SK-N-SH (cell line): ENCODE measurements at regions not wholly inside any gene's neighbourhood (a gene's known extent, or its start where the extent isn't known, plus 50 kb on each side); places are given as distances from the start of the nearest gene placed in this dataset.

Experiments
- CTCF ChIA-PET: fragments of 300-600, 350-600 bp; formaldehyde crosslinking; extraction: SDS; loops from one replicate; lab custom pipeline; 2021; lab: Yijun Ruan, JAX
- POLR2A ChIA-PET: fragments of 350-600 bp; sonication (Branson Sonifier 250); formaldehyde crosslinking; extraction: SDS; loops from one replicate; lab custom pipeline; 2020; ENCODE audit warnings: antibody characterized with exemption, inconsistent platforms; lab: Yijun Ruan, JAX
- DNase-seq: peaks from one replicate; pipeline ENCODE4 v3.0.0; 2012
- H2AFZ ChIP-seq: fragments of 200-600 bp; sonication (generic); 2 replicates; pipeline ENCODE4 v1.8.1; 2016; ENCODE audit warnings: antibody characterized with exemption, mild to moderate bottlenecking, low read depth
- H3F3A ChIP-seq: fragments of 200-600 bp; sonication (generic); replicated peaks from 2 replicates; pipeline ENCODE3; 2016; ENCODE audit warnings: antibody characterized with exemption, mild to moderate bottlenecking; ENCODE audit not compliant: insufficient read depth
- H3K27ac ChIP-seq, 2 experiments: fragments of 200-500 bp in 1 of 2; fragments of 200-600 bp in 1 of 2; sonication (Bioruptor generic) in 1 of 2; sonication (generic), shearing (Covaris generic) in 1 of 2; 2 replicates each; pipeline versions ENCODE4 v1.5.1 to v1.6.1; 2014 to 2016; ENCODE audit warnings: low read depth in 2 of 2, inconsistent platforms in 1 of 2, low read length in 1 of 2, mild to moderate bottlenecking in 1 of 2, mixed read lengths in 1 of 2
- H3K27me3 ChIP-seq: fragments of 200-600 bp; sonication (generic), shearing (Covaris generic); 2 replicates; pipeline ENCODE4 v1.6.1; 2016; ENCODE audit warnings: mixed run types; ENCODE audit not compliant: insufficient read depth
- H3K36me3 ChIP-seq, 2 experiments: fragments of 200-500 bp in 1 of 2; fragments of 200-600 bp in 1 of 2; sonication (Bioruptor generic) in 1 of 2; sonication (generic) in 1 of 2; replicated peaks in 1 of 2; 2 replicates each; pipeline versions ENCODE3 to v1.5.1; 2014 to 2016; ENCODE audit warnings: low read length in 1 of 2, mild to moderate bottlenecking in 1 of 2; ENCODE audit not compliant: insufficient read depth in 2 of 2, control insufficient read depth in 1 of 2
- H3K4me1 ChIP-seq, 2 experiments: fragments of 200-500 bp in 1 of 2; fragments of 200-600 bp in 1 of 2; sonication (Bioruptor generic) in 1 of 2; sonication (generic), shearing (Covaris generic) in 1 of 2; 2 replicates each; pipeline versions ENCODE4 v1.5.1 to v1.6.1; 2014 to 2016; ENCODE audit warnings: low read depth in 1 of 2, low read length in 1 of 2, mixed run types in 1 of 2; ENCODE audit not compliant: insufficient read depth in 2 of 2, control insufficient read depth in 1 of 2
- H3K4me2 ChIP-seq: fragments of 200-600 bp; sonication (generic), shearing (Covaris generic); 2 replicates; pipeline ENCODE4 v1.6.1; 2017; ENCODE audit warnings: mixed run types
- H3K4me3 ChIP-seq, 2 experiments: fragments of 200-500 bp in 1 of 2; fragments of 200-600 bp in 1 of 2; sonication (Bioruptor generic) in 1 of 2; sonication (generic), shearing (Covaris generic) in 1 of 2; 2 replicates each; pipeline versions ENCODE4 v1.5.1 to v1.8.1; 2014 to 2016; ENCODE audit warnings: low read depth in 2 of 2, inconsistent platforms in 1 of 2, low read length in 1 of 2, mild to moderate bottlenecking in 1 of 2, mixed read lengths in 1 of 2, moderate library complexity in 1 of 2
- H3K79me2 ChIP-seq: fragments of 200-600 bp; sonication (generic); 2 replicates; pipeline ENCODE4 v1.8.1; 2017; ENCODE audit warnings: mild to moderate bottlenecking; ENCODE audit not compliant: insufficient read depth
- H3K9ac ChIP-seq: fragments of 200-600 bp; sonication (generic); 2 replicates; pipeline ENCODE4 v1.6.1; 2017; ENCODE audit warnings: mixed run types
- H3K9me2 ChIP-seq: fragments of 200-600 bp; sonication (generic); 2 replicates; pipeline ENCODE4 v1.6.1; 2017; ENCODE audit warnings: mixed run types
- H3K9me3 ChIP-seq: fragments of 200-600 bp; sonication (generic); 2 replicates; pipeline ENCODE4 v1.6.1; 2017; ENCODE audit warnings: mixed run types, mild to moderate bottlenecking, moderate library complexity
- H4K20me1 ChIP-seq: fragments of 200-600 bp; sonication (generic); 2 replicates; pipeline ENCODE4 v1.6.1; 2017; ENCODE audit warnings: mild to moderate bottlenecking, mixed run types; ENCODE audit not compliant: insufficient read depth
- ELF1 ChIP-seq: IDR thresholded peaks from 2 replicates; pipeline ENCODE4 v1.4.0; 2012
- FOSL2 ChIP-seq: IDR thresholded peaks from 2 replicates; pipeline ENCODE4 v1.4.0; 2012; ENCODE audit warnings: low read depth, mild to moderate bottlenecking, moderate library complexity, borderline replicate concordance
- FOXJ3 ChIP-seq: sonication (generic); formaldehyde crosslinking; IDR thresholded peaks from 2 replicates; pipeline ENCODE4 v1.5.1; 2020; ENCODE audit warnings: mild to moderate bottlenecking, missing genetic modification reagents
- FOXM1 ChIP-seq: IDR thresholded peaks from 2 replicates; pipeline ENCODE4 v1.4.0; 2012; ENCODE audit warnings: low read depth, mild to moderate bottlenecking
- GATA2 ChIP-seq: sonication (generic); formaldehyde crosslinking; IDR thresholded peaks from 2 replicates; pipeline ENCODE4 v1.5.0; 2020; ENCODE audit warnings: mild to moderate bottlenecking, missing genetic modification reagents
- JUND ChIP-seq: IDR thresholded peaks from 2 replicates; pipeline ENCODE4 v1.4.0; 2012
- MXI1 ChIP-seq: IDR thresholded peaks from 2 replicates; pipeline ENCODE4 v1.6.1; 2012; ENCODE audit warnings: mild to moderate bottlenecking, low read depth, low read length, improper control_type of control experiment
- NFIC ChIP-seq: IDR thresholded peaks from 2 replicates; pipeline ENCODE4 v1.4.0; 2012; ENCODE audit warnings: borderline replicate concordance
- NRF1 ChIP-seq: IDR thresholded peaks from 2 replicates; pipeline ENCODE4 v1.6.1; 2012; ENCODE audit warnings: low read depth, mild to moderate bottlenecking, low read length
- PBX3 ChIP-seq: IDR thresholded peaks from 2 replicates; pipeline ENCODE4; 2012
- RAD21 ChIP-seq: IDR thresholded peaks from 2 replicates; pipeline ENCODE4 v1.6.1; 2012; ENCODE audit warnings: mild to moderate bottlenecking, low read length
- RCOR1 ChIP-seq: fragments of 150-350 bp; IDR thresholded peaks from 2 replicates; pipeline ENCODE4 v1.6.1; 2017; ENCODE audit warnings: antibody characterized with exemption, low read length
- RXRA ChIP-seq: IDR thresholded peaks from 2 replicates; pipeline ENCODE4 v1.4.0; 2012; ENCODE audit warnings: low read depth, mild to moderate bottlenecking, borderline replicate concordance
- SMC3 ChIP-seq: IDR thresholded peaks from 2 replicates; pipeline ENCODE4 v1.6.1; 2012; ENCODE audit warnings: low read depth, low read length, improper control_type of control experiment
- TAF1 ChIP-seq: IDR thresholded peaks from 2 replicates; pipeline ENCODE4 v1.6.1; 2012; ENCODE audit warnings: low read depth, mild to moderate bottlenecking, low read length, moderate library complexity, borderline replicate concordance
- TCF12 ChIP-seq: IDR thresholded peaks from 2 replicates; pipeline ENCODE4 v1.4.0; 2012
- YY1 ChIP-seq: IDR thresholded peaks from 2 replicates; pipeline ENCODE4 v1.4.0; 2012; ENCODE audit warnings: low read depth, mild to moderate bottlenecking
- WGBS: methylation state at CpG from one replicate; pipeline ENCODE4 v1.1.6; 2017; ENCODE audit warnings: low lambda C conversion rate; 5-methylcytosine and 5-hydroxymethylcytosine counted together
- TF ChIP-seq, protein P1 (sequence below): IDR thresholded peaks from 2 replicates; pipeline ENCODE4 v1.4.0; 2012; ENCODE audit warnings: low read depth, borderline replicate concordance

GRCh38 chr3:18772699-18773305 is 347.7 kb upstream of the SATB1 start:
- POLR2A ChIA-PET = no interaction called here
- Histone ChIP-seq H3K4me1 (no peaks in the 10 kb centered on the region; a peak in 1 of 4 replicates), H3K27me3 (no peaks in the 10 kb centered on the region), H3K4me2 (no peak overlapping the region), H3K79me2 (no peaks in the 10 kb centered on the region), H3K9ac (no peak overlapping the region), H2AFZ (no peak overlapping the region), H3K27ac (no peak overlapping the region), H4K20me1 (no peaks in the 10 kb centered on the region), H3F3A (no peaks in the 10 kb centered on the region), H3K36me3 (no peaks in the 10 kb centered on the region), H3K9me2 (no peaks in the 10 kb centered on the region), H3K9me3 (no peaks in the 10 kb centered on the region), H3K4me3 (no peak overlapping the region)
- no peak for TF ChIP-seq GATA2 (CRISPR knock-in tag)
- TF ChIP-seq FOXJ3 = no peak
- no peak for TF ChIP-seq ELF1
- no peak for TF ChIP-seq RAD21
- TF ChIP-seq NFIC = no peak
- TF ChIP-seq FOSL2 = no peak
- no peak for TF ChIP-seq YY1
- no peak for TF ChIP-seq TAF1
- CTCF ChIA-PET = interaction anchor here (2.2 kb wide), 1 partner anchor 14 kb away, joined by 9 read pairs; no protein-coding TSS in a partner anchor
- no peak for DNase-seq

DNA sequence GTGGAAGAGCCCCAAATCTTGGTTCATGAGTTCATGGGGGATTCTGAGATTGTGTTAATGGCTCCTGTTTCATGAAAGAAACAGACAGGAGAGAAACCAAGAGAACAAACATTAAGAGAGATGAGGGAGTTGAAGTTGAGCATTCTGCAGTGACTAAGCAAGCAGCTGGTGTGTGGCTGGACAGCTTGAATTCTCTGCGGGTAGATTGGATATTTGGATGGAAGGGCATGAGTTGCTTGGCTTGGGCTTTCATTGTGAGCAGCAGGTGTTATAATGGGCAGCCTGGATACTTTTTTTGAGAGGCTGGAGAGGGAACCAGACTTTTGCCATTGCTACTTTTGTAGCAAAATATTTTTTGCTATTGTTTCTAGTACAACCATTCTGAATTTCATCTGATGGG is 346.8 kb upstream of the SATB1 start:
- Histone ChIP-seq H3K4me1 (no peaks in the 10 kb centered on the region; a peak in 1 of 4 replicates), H3K27me3 (no peaks in the 10 kb centered on the region), H2AFZ (no peak overlapping the region), H3K27ac (no peak overlapping the region), H3K9me2 (no peaks in the 10 kb centered on the region), H3F3A (no peaks in the 10 kb centered on the region), H3K36me3 (no peaks in the 10 kb centered on the region), H3K4me2 (no peak overlapping the region), H3K79me2 (no peaks in the 10 kb centered on the region), H3K9me3 (no peaks in the 10 kb centered on the region), H3K9ac (no peak overlapping the region), H3K4me3 (no peak overlapping the region), H4K20me1 (no peaks in the 10 kb centered on the region)
- POLR2A ChIA-PET = no interaction called here
- no peak for DNase-seq
- CTCF ChIA-PET = interaction anchor here (2.2 kb wide), 1 partner anchor 13 kb away, joined by 9 read pairs; no protein-coding TSS in a partner anchor
- no peak for TF ChIP-seq JUND
- TF ChIP-seq RAD21 = no peak
- no peak for TF ChIP-seq NRF1
- no peak for TF ChIP-seq RXRA
- TF ChIP-seq, protein P1, sequence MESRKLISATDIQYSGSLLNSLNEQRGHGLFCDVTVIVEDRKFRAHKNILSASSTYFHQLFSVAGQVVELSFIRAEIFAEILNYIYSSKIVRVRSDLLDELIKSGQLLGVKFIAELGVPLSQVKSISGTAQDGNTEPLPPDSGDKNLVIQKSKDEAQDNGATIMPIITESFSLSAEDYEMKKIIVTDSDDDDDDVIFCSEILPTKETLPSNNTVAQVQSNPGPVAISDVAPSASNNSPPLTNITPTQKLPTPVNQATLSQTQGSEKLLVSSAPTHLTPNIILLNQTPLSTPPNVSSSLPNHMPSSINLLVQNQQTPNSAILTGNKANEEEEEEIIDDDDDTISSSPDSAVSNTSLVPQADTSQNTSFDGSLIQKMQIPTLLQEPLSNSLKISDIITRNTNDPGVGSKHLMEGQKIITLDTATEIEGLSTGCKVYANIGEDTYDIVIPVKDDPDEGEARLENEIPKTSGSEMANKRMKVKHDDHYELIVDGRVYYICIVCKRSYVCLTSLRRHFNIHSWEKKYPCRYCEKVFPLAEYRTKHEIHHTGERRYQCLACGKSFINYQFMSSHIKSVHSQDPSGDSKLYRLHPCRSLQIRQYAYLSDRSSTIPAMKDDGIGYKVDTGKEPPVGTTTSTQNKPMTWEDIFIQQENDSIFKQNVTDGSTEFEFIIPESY = no peak
- no peak for TF ChIP-seq TCF12
- TF ChIP-seq YY1 = no peak
- no peak for TF ChIP-seq TAF1
- no peak for TF ChIP-seq MXI1
- TF ChIP-seq FOXJ3 = no peak
- TF ChIP-seq PBX3 = no peak
- no peak for TF ChIP-seq RCOR1
- no peak for TF ChIP-seq FOXM1
- TF ChIP-seq SMC3 = no peak
- WGBS = 50% methylated on average over 1 of the region's 1 CpG
